Peyer's patch (tissue), 4 donors: ENCODE measurements at regions not wholly inside any gene's neighbourhood (a gene's known extent, or its start where the extent isn't known, plus 50 kb on each side); places are given as distances from the start of the nearest gene placed in this dataset.

Source experiments
- POLR2A ChIP-seq, 2 donors: fragments of 450-650 bp; IDR thresholded peaks; one replicate each; pipeline ENCODE4 v1.5.1; 2017; ENCODE audit warnings: antibody characterized with exemption in 2 of 2, mild to moderate bottlenecking in 2 of 2, moderate library complexity in 2 of 2
- TF ChIP-seq, protein P1 (sequence below), 6 experiments: fragments of 450-650 bp in 4 of 6; fragments of 200-600 bp in 2 of 6; sonication (generic) in 1 of 6; IDR thresholded peaks; one replicate each; pipeline ENCODE4 v1.5.1; 2017 to 2019; ENCODE audit warnings: antibody characterized with exemption in 6 of 6, mild to moderate bottlenecking in 3 of 6, moderate library complexity in 1 of 6

DNA sequence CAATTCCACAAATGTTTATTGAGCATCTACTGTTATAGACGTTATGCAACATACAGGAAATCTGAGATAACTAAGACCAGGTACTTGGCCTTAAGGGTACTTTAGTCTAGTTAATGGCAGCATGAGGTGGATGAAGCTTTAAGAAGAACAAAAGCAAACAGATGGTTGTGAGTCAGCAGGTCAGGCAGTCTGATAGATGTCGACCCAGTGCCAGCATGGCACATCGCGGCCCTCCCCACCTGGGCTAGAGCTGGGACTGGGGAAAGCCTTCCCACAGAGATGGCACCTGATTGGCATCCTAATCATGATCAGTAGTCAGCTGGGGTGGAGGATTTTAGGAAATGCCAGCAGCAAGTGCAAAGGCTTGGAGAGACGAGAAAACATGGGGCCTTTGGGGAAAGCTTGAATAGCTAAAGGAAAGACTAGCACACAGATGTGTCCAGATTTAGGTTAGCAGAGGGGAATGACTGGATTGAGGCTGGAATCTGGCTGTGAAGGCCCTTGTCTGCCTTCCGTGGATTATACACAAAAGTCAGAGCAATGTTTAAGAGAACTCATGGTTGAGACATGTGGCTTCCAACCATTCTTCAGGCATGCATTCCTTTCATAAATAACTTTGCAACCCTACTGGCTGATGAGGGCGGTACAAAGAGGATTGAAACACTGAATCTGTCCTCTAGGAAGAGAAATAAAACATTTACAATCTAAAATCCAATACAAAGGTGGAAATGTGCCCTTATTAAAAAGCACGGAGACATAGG, 395.4 kb upstream of the WWC1 start:
- TF ChIP-seq, protein P1, sequence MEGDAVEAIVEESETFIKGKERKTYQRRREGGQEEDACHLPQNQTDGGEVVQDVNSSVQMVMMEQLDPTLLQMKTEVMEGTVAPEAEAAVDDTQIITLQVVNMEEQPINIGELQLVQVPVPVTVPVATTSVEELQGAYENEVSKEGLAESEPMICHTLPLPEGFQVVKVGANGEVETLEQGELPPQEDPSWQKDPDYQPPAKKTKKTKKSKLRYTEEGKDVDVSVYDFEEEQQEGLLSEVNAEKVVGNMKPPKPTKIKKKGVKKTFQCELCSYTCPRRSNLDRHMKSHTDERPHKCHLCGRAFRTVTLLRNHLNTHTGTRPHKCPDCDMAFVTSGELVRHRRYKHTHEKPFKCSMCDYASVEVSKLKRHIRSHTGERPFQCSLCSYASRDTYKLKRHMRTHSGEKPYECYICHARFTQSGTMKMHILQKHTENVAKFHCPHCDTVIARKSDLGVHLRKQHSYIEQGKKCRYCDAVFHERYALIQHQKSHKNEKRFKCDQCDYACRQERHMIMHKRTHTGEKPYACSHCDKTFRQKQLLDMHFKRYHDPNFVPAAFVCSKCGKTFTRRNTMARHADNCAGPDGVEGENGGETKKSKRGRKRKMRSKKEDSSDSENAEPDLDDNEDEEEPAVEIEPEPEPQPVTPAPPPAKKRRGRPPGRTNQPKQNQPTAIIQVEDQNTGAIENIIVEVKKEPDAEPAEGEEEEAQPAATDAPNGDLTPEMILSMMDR (IDR thresholded peaks at IDR 0.05), result no peak
- TF ChIP-seq POLR2A (IDR thresholded peaks at IDR 0.05), result no peak
